GM06990 (cell line): ENCODE measurements at regions not wholly inside any gene's neighbourhood (a gene's known extent, or its start where the extent isn't known, plus 50 kb on each side); places are given as distances from the start of the nearest gene placed in this dataset.

Experiments
- DNase-seq: peaks from one replicate; pipeline ENCODE4 v3.0.0-alpha.2; 2011; ENCODE audit not compliant: insufficient read length; ENCODE audit errors: extremely low read depth
- H3K27me3 ChIP-seq: replicated peaks from 2 replicates; pipeline ENCODE4 v1.6.0; 2011; ENCODE audit warnings: low read length; ENCODE audit not compliant: control insufficient read depth, insufficient read depth
- H3K36me3 ChIP-seq: 2 replicates; pipeline ENCODE4 v1.5.1; 2011; ENCODE audit warnings: low read length; ENCODE audit not compliant: control insufficient read depth, insufficient read depth
- H3K4me3 ChIP-seq: replicated peaks from 2 replicates; pipeline ENCODE4 v1.5.1; 2011; ENCODE audit warnings: low read depth, mild to moderate bottlenecking, control low read depth, low read length
- CTCF ChIP-seq: IDR thresholded peaks from 2 replicates; pipeline ENCODE4 v1.5.1; 2011; ENCODE audit warnings: low read length, control low read depth, mild to moderate bottlenecking, inconsistent platforms; ENCODE audit not compliant: insufficient read depth, poor library complexity, severe bottlenecking

GRCh38 chr13:93098972-93099371 is 127.6 kb upstream of the GPC6 start:
- no peak for TF ChIP-seq CTCF
- Histone ChIP-seq H3K27me3 (no peaks in the 10 kb centered on the region), H3K4me3 (no peak overlapping the region), H3K36me3 (no peaks in the 10 kb centered on the region)
- no peak for DNase-seq

- Histone ChIP-seq H3K36me3 (no peaks in the 10 kb centered on the region), H3K27me3 (no peaks in the 10 kb centered on the region), H3K4me3 (no peak overlapping the region)
- no peak for TF ChIP-seq CTCF
- no peak for DNase-seq
These were observed 125.3 kb upstream of the GPC6 start for GRCh38 chr13:93101226-93101734.

GRCh38 chr13:93104270-93104669 is 122.3 kb upstream of the GPC6 start:
- no peak overlapping the region for H3K4me3 ChIP-seq
- no peaks in the 10 kb centered on the region for H3K36me3 ChIP-seq
- H3K27me3 ChIP-seq, result no peaks in the 10 kb centered on the region
- no peak for DNase-seq
- no peak for TF ChIP-seq CTCF

GRCh38 chr13:93108111-93108601 is 118.5 kb upstream of the GPC6 start:
- no peak for TF ChIP-seq CTCF
- H3K4me3 ChIP-seq, result no peak overlapping the region
- no peaks in the 10 kb centered on the region for H3K27me3 ChIP-seq
- no peaks in the 10 kb centered on the region for H3K36me3 ChIP-seq
- no peak for DNase-seq

GRCh38 chr13:93116809-93117208 is 109.8 kb upstream of the GPC6 start:
- no peak for TF ChIP-seq CTCF
- DNase-seq, result no peak
- no peaks in the 10 kb centered on the region for H3K36me3 ChIP-seq
- H3K27me3 ChIP-seq, result no peaks in the 10 kb centered on the region
- no peak overlapping the region for H3K4me3 ChIP-seq

- Histone ChIP-seq H3K27me3 (no peaks in the 10 kb centered on the region), H3K4me3 (no peak overlapping the region), H3K36me3 (no peaks in the 10 kb centered on the region)
- TF ChIP-seq CTCF, result no peak
- no peak for DNase-seq
These were observed 108.5 kb upstream of the GPC6 start for GRCh38 chr13:93118081-93118615.
